Kidney (tissue), 13 donors: ENCODE measurements at regions not wholly inside any gene's neighbourhood (a gene's known extent, or its start where the extent isn't known, plus 50 kb on each side); places are given as distances from the start of the nearest gene placed in this dataset.

Source experiments
- DNase-seq, 5 donors: peaks; one replicate each; pipeline ENCODE4 v3.0.0-alpha.2; 2013 to 2020
- FAIRE-seq: peaks from 2 replicates; lab custom pipeline; 2012; peaks lifted over from hg19 to GRCh38; lab: Jason Lieb, UNC
- H3K27ac ChIP-seq, 2 donors: one replicate each; pipeline ENCODE4 v1.7.0; 2013; ENCODE audit warnings: low read depth in 2 of 2, low read length in 2 of 2, inconsistent platforms in 1 of 2
- H3K27me3 ChIP-seq: one replicate; pipeline ENCODE4 v1.7.1; 2013; ENCODE audit warnings: low read length, inconsistent platforms; ENCODE audit not compliant: control insufficient read depth, insufficient read depth
- H3K36me3 ChIP-seq, 3 donors: one replicate each; pipeline versions ENCODE4 v1.7.0 to v1.7.1; 2013; ENCODE audit warnings: low read length in 3 of 3, control low read depth in 1 of 3, inconsistent platforms in 1 of 3; ENCODE audit not compliant: insufficient read depth in 3 of 3, control insufficient read depth in 2 of 3
- H3K4me1 ChIP-seq, 3 donors: one replicate each; pipeline versions ENCODE4 v1.7.0 to v1.7.1; 2013; ENCODE audit warnings: low read length in 3 of 3, inconsistent platforms in 1 of 3, low read depth in 1 of 3; ENCODE audit not compliant: control insufficient read depth in 2 of 3, insufficient read depth in 2 of 3
- H3K4me3 ChIP-seq, 3 donors: one replicate each; pipeline versions ENCODE4 v1.7.0 to v1.8.1; 2013; ENCODE audit warnings: low read length in 3 of 3, control low read depth in 1 of 3, inconsistent platforms in 1 of 3
- H3K9ac ChIP-seq, 3 donors: one replicate each; pipeline versions ENCODE4 v1.7.0 to v1.7.1; 2013; ENCODE audit warnings: low read length in 3 of 3, control low read depth in 1 of 3, inconsistent platforms in 1 of 3
- H3K9me3 ChIP-seq, 3 donors: one replicate each; pipeline versions ENCODE4 v1.7.0 to v1.7.1; 2013; ENCODE audit warnings: low read length in 3 of 3, control low read depth in 1 of 3, inconsistent platforms in 1 of 3; ENCODE audit not compliant: control insufficient read depth in 2 of 3, insufficient read depth in 1 of 3
- CTCF ChIP-seq: IDR thresholded peaks from 3 replicates; pipeline ENCODE4 v1.5.1; 2012; ENCODE audit warnings: mild to moderate bottlenecking, moderate library complexity, borderline replicate concordance; ENCODE audit not compliant: insufficient read depth; ENCODE audit errors: extremely low read depth
- intact Hi-C: fragments of 100-400 bp; cut with DNase I; formaldehyde crosslinking; loops from one replicate; pipeline ENCODE4 v1.11.1; 2022
- donor health status: control.
- donor health status: control.
- donor health status: control.
- donor health status: control.
- donor health status: control.
- donor health status: DM: yes; HTN: yes; CAD: no.
- donor health status: Normal renal cell carcinoma (clear cell type).

DNA sequence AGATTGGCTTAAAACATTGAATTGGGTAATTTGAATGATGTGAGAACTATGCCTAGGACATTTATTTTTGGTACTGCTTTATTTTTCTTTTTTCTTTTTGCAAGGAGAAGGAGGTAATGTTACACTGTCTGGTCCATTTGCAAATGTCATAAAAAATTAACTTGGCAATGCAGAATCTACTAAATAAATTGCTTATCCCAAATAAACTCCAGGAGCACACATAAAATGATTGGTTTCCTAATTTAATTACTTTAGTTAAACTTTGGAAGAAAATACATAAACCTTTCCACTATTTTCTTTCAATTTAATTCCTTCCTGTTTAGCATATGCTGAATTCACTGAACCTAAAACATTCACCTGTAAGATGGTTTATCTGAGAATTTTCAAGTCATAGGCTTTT lies 238.4 kb upstream of the ETAA1 start:
- Histone ChIP-seq H3K4me1 (no peaks in the 10 kb centered on the region), H3K9ac (no peak overlapping the region), H3K9me3 (no peaks in the 10 kb centered on the region), H3K27me3 (no peaks in the 10 kb centered on the region), H3K36me3 (no peaks in the 10 kb centered on the region), H3K27ac (no peak overlapping the region), H3K4me3 (no peak overlapping the region)
- intact Hi-C loops: no loop called here
- no peak for TF ChIP-seq CTCF
- DNase-seq (no peak), FAIRE-seq (no peak)

DNA sequence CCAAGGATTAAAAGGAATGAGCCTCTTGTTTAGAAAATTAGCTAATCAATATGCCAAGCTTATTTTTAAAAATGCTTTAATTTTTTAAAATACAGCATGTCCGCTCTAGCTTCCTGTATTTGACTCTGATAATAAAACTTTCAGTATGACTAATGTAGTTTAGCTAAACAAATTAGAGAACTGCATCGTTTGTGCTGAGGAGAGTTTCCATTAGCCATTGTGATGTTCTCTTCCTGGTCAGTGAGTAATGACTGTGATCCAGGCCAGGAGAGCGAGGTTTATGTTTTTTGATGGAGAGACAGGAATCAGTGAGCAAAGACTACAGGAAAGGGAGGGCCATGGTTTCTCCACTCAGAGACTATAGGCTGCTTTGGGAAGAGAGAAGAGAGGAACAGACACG lies 237.2 kb upstream of the ETAA1 start:
- H3K27ac ChIP-seq: no peak overlapping the region
- no peak overlapping the region for H3K9ac ChIP-seq
- no peaks in the 10 kb centered on the region for H3K4me1 ChIP-seq
- no peaks in the 10 kb centered on the region for H3K36me3 ChIP-seq
- no peak overlapping the region for H3K4me3 ChIP-seq
- intact Hi-C loops: no loop called here
- DNase-seq (peak in 2 of 5 donors; percentile 17 to 44), FAIRE-seq (no peak)
- no peak for TF ChIP-seq CTCF
- H3K27me3 ChIP-seq: no peaks in the 10 kb centered on the region
- H3K9me3 ChIP-seq: no peaks in the 10 kb centered on the region

DNA sequence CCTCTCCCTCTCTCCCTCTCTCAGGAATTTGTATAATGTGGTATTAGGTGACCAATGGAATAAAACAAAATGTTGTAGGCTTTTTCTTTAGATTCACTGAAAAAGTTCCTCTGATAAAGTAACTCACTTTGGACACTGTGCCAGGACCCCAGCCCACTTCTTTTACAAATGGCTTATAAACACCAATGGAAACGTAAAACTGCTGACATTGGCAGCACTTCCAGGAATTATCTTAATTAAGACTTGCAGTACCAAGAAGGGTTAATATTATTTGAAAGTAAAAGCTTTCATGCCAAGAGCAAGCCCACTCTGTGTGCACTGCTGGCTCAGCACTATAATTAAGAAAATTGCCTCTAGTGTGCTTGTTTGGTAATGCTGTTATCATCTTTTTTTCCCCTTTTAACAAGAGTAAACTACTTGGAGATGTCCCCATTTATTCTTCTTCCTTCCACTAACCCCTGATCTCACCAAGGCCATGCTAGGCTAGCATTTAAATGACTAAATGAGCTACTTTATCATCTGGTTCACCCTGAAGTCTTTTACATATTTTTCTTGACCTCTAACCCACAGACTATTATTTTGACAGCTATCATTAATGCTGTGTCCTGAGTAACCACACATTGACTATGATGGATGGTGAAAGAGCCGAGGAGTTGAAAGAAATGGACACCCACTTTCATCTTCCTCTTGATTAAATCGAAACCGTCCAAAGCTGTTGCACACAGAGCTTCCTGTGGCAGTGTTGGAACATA lies 232.2 kb upstream of the ETAA1 start:
- no peak for TF ChIP-seq CTCF
- FAIRE-seq (no peak), DNase-seq (no peak)
- H3K4me1 ChIP-seq: no peaks in the 10 kb centered on the region
- H3K27me3 ChIP-seq: no peaks in the 10 kb centered on the region
- no peaks in the 10 kb centered on the region for H3K9me3 ChIP-seq
- no peak overlapping the region for H3K9ac ChIP-seq
- intact Hi-C loops: no loop called here
- H3K36me3 ChIP-seq: no peaks in the 10 kb centered on the region
- H3K27ac ChIP-seq: no peak overlapping the region
- no peak overlapping the region for H3K4me3 ChIP-seq
